ENCODE measurements at regions not wholly inside any gene's neighbourhood (a gene's known extent, or its start where the extent isn't known, plus 50 kb on each side); places are given as distances from the start of the nearest gene placed in this dataset.

DNA sequence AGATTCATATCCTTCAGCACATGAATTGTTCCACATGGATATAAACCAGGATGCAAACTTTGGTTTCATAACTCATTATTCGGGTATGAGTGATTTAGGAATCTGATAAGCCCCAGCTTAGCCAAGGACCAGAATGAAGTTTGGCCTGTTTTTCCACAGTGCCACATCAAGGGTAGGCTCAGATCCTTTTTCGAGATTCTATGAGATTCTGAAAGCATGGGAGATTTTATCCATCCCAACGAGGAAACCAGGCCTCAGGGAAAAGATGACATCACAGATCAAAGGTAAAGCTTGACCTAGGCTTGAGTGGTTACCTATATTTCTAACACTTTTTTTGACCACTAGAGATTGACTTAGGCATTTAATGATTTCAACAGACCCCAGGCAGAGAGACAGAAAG lies 590.8 kb upstream of the PKDCC start:
- Mint-ChIP-seq H3K4me3 (no peak overlapping the region), H3K4me1 (ENCODE audit: unreplicated experiment) (peaks cover 4% of the 10 kb centered on the region), H3K9me3 (peaks cover 9% of the 10 kb centered on the region), H3K36me3 (no peaks in the 10 kb centered on the region), H3K27me3 (no peaks in the 10 kb centered on the region), H3K27ac (peak overlapping the region; percentile 54)
- TF ChIP-seq CTCF (conservative IDR thresholded peaks at IDR 0.05), result no peak
- DNase-seq (ENCODE audit: extremely low spot score, unreplicated experiment), result no peak

DNA sequence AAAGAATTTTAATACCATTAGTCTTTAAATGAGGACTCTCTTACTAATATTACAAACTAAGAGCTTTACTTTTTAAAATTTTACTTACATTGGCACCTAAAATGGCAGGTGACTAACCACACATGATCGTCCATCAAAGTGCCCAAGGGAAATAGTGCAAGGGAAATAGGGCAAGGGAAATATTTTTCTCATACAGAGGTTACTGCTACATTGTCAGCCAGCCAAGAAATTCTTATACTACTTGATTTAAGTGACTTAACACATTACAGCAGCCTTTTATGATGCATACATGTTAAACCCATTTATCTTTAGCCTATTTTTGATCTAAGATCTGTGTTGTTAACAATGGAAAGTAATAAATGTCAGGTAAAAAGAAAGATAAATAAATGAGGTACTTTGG lies 587.2 kb upstream of the PKDCC start:
- H3K27ac Mint-ChIP-seq, result peak overlapping the region; percentile 28
- no peak overlapping the region for H3K4me3 Mint-ChIP-seq
- H3K4me1 Mint-ChIP-seq (ENCODE audit: unreplicated experiment), result peaks cover 3% of the 10 kb centered on the region
- peaks cover 9% of the 10 kb centered on the region for H3K9me3 Mint-ChIP-seq
- no peak for DNase-seq (ENCODE audit: extremely low spot score, unreplicated experiment)
- H3K36me3 Mint-ChIP-seq, result no peaks in the 10 kb centered on the region
- no peaks in the 10 kb centered on the region for H3K27me3 Mint-ChIP-seq
- TF ChIP-seq CTCF (conservative IDR thresholded peaks at IDR 0.05), result no peak

DNA sequence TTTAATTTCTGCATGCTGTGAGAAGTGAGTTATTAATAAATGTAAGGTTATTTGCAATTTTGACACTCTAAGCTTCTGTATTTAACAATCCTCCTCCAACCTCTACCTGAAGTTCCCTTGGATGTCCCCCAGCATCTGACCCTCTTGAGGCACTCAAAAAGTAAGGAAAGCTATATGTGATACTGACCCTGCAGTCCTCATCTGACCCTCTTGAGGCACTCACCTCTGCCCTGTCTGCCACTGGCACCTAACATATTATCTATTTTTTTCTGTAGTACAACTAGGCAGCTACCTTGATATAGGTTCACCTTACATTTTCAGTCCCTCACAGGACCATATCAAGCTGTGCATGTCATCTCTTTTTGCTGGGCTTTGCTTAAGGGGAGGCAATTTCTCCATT lies 583.4 kb upstream of the PKDCC start:
- Mint-ChIP-seq H3K36me3 (no peaks in the 10 kb centered on the region), H3K4me3 (no peak overlapping the region), H3K27me3 (no peaks in the 10 kb centered on the region), H3K27ac (no peak overlapping the region), H3K9me3 (no peaks in the 10 kb centered on the region), H3K4me1 (ENCODE audit: unreplicated experiment) (no peaks in the 10 kb centered on the region)
- no peak for TF ChIP-seq CTCF (conservative IDR thresholded peaks at IDR 0.05)
- DNase-seq (ENCODE audit: extremely low spot score, unreplicated experiment), result no peak

GRCh38 chr2:41475959-41476358 lies 571.9 kb upstream of the PKDCC start:
- no peaks in the 10 kb centered on the region for H3K36me3 Mint-ChIP-seq
- no peak overlapping the region for H3K27ac Mint-ChIP-seq
- H3K9me3 Mint-ChIP-seq, result no peaks in the 10 kb centered on the region
- DNase-seq (ENCODE audit: extremely low spot score, unreplicated experiment), result no peak
- H3K4me3 Mint-ChIP-seq, result no peak overlapping the region
- H3K27me3 Mint-ChIP-seq, result no peaks in the 10 kb centered on the region
- H3K4me1 Mint-ChIP-seq (ENCODE audit: unreplicated experiment), result no peaks in the 10 kb centered on the region
- TF ChIP-seq CTCF (conservative IDR thresholded peaks at IDR 0.05), result no peak

GRCh38 chr2:41482659-41483058 lies 565.2 kb upstream of the PKDCC start:
- H3K27ac Mint-ChIP-seq, result no peak overlapping the region

More at GRCh38 chr2:41482659-41483058, 565.2 kb upstream of the PKDCC start:
- H3K36me3 Mint-ChIP-seq, result no peaks in the 10 kb centered on the region
- peaks cover 5% of the 10 kb centered on the region for H3K9me3 Mint-ChIP-seq
- H3K4me1 Mint-ChIP-seq (ENCODE audit: unreplicated experiment), result no peaks in the 10 kb centered on the region
- DNase-seq (ENCODE audit: extremely low spot score, unreplicated experiment), result no peak
- no peak for TF ChIP-seq CTCF (conservative IDR thresholded peaks at IDR 0.05)
- no peak overlapping the region for H3K4me3 Mint-ChIP-seq
- no peaks in the 10 kb centered on the region for H3K27me3 Mint-ChIP-seq

All from type B pancreatic cell (in vitro differentiated cells).